HepG2 (cell line): ENCODE measurements at regions not wholly inside any gene's neighbourhood (a gene's known extent, or its start where the extent isn't known, plus 50 kb on each side); places are given as distances from the start of the nearest gene placed in this dataset.

Experiments
- ATAC-seq: fragments of 200-7000 bp; cut with Tn5 transposase; 3 replicates; pipeline ENCODE4 v1.9.1; 2020; ENCODE audit warnings: mild to moderate bottlenecking, moderate library complexity
- BruUV-seq: library from RNA; stranded (reverse); fragments of 400-500 nt; replicated peaks from 2 replicates; lab custom pipeline; 2021; lab: Mats Ljungman, UMichigan
- CTCF ChIA-PET: fragments of 300-600 bp; formaldehyde crosslinking; extraction: SDS; loops from one replicate; lab custom pipeline; 2021; ENCODE audit warnings: low total read pairs, inconsistent platforms, low intra/inter-chr PET ratio; lab: Yijun Ruan, JAX
- POLR2A ChIA-PET: fragments of 350-600 bp; sonication (Branson Sonifier 250); formaldehyde crosslinking; loops from one replicate; lab custom pipeline; 2020; ENCODE audit warnings: antibody characterized with exemption, inconsistent platforms; lab: Yijun Ruan, JAX
- DNase-seq: peaks from one replicate; pipeline ENCODE4 v3.0.0-alpha.2; 2015; ENCODE audit warnings: low spot score
- FAIRE-seq: peaks from 3 replicates; lab custom pipeline; 2011; peaks lifted over from hg19 to GRCh38; lab: Jason Lieb, UNC
- H2AFZ ChIP-seq: one replicate; pipeline ENCODE4 v1.6.1; 2011; ENCODE audit warnings: low read length, inconsistent platforms
- H3K27ac ChIP-seq: fragments of 300-600 bp; 3 replicates; pipeline ENCODE4 v1.8.0; 2011; ENCODE audit warnings: mixed run types, mild to moderate bottlenecking, mixed read lengths, low read length, inconsistent platforms; ENCODE audit not compliant: insufficient read depth; ENCODE audit errors: extremely low read length
- H3K27me3 ChIP-seq, 2 experiments: fragments of 200-600 bp in 1 of 2; 2 replicates in 1 of 2; 3 replicates in 1 of 2; pipeline versions ENCODE4 v1.6.0 to v1.8.0; 2011; ENCODE audit warnings: low read length in 2 of 2, mild to moderate bottlenecking in 2 of 2, moderate library complexity in 2 of 2, inconsistent platforms in 1 of 2; ENCODE audit not compliant: insufficient read depth in 2 of 2, control insufficient read depth in 1 of 2
- H3K36me3 ChIP-seq, 2 experiments: fragments of 200-600 bp in 1 of 2; replicated peaks in 1 of 2; 2 replicates in 1 of 2; 3 replicates in 1 of 2; pipeline versions ENCODE4 v1.5.1 to v1.8.0; 2011; ENCODE audit warnings: low read length in 2 of 2, inconsistent platforms in 1 of 2; ENCODE audit not compliant: insufficient read depth in 2 of 2, control insufficient read depth in 1 of 2
- H3K4me1 ChIP-seq: 2 replicates; pipeline ENCODE4 v1.5.1; 2012; ENCODE audit warnings: low read length, inconsistent platforms; ENCODE audit not compliant: insufficient read depth
- H3K4me2 ChIP-seq: 2 replicates; pipeline ENCODE4 v1.6.0; 2011; ENCODE audit warnings: low read depth, low read length, inconsistent platforms
- H3K4me3 ChIP-seq, 3 experiments: fragments of 200-600 bp in 1 of 3; sonication (generic), shearing (Covaris generic) in 1 of 3; replicated peaks in 1 of 3; 2 replicates each; pipeline ENCODE4 v1.5.1; 2011 to 2016; ENCODE audit warnings: low read length in 3 of 3, inconsistent platforms in 2 of 3, low read depth in 2 of 3, mild to moderate bottlenecking in 2 of 3, control low read depth in 1 of 3, mixed read lengths in 1 of 3; ENCODE audit not compliant: insufficient read depth in 1 of 3
- H3K79me2 ChIP-seq: one replicate; pipeline ENCODE4 v1.6.1; 2011; ENCODE audit warnings: low read length, inconsistent platforms; ENCODE audit not compliant: insufficient read depth
- H3K9ac ChIP-seq: 2 replicates; pipeline ENCODE4 v1.6.0; 2011; ENCODE audit warnings: mild to moderate bottlenecking, low read depth, low read length, inconsistent platforms; ENCODE audit not compliant: insufficient read depth
- H3K9me3 ChIP-seq: 2 replicates; pipeline ENCODE4 v1.5.1; 2012; ENCODE audit warnings: mild to moderate bottlenecking, low read length
- H4K20me1 ChIP-seq: 2 replicates; pipeline ENCODE4 v1.6.0; 2011; ENCODE audit warnings: inconsistent platforms, mild to moderate bottlenecking, low read length, moderate library complexity; ENCODE audit not compliant: insufficient read depth
- ATF7 ChIP-seq, 2 experiments: fragments of 450-650 bp in 1 of 2; sonication (generic) in 1 of 2; formaldehyde crosslinking in 1 of 2; IDR thresholded peaks; 2 replicates each; pipeline versions ENCODE4 v1.4.0 to v1.6.1; 2016 to 2020; ENCODE audit warnings: antibody characterized with exemption in 1 of 2, mild to moderate bottlenecking in 1 of 2, missing genetic modification reagents in 1 of 2
- CSRNP2 ChIP-seq: sonication (generic); formaldehyde crosslinking; conservative IDR thresholded peaks from 2 replicates; pipeline ENCODE4 v1.8.0; 2022; ENCODE audit warnings: low read depth, missing genetic modification reagents
- ETS1 ChIP-seq: sonication (generic); formaldehyde crosslinking; IDR thresholded peaks from 2 replicates; pipeline ENCODE4 v1.4.0; 2020; ENCODE audit warnings: missing genetic modification reagents
- HINFP ChIP-seq: sonication (generic); formaldehyde crosslinking; IDR thresholded peaks from 2 replicates; pipeline ENCODE4 v1.4.0; 2020; ENCODE audit warnings: low read depth, mild to moderate bottlenecking, missing genetic modification reagents
- HIVEP1 ChIP-seq: sonication (generic); formaldehyde crosslinking; IDR thresholded peaks from 2 replicates; pipeline ENCODE4 v1.4.0; 2020; ENCODE audit warnings: mild to moderate bottlenecking, missing genetic modification reagents
- HMG20B ChIP-seq: conservative IDR thresholded peaks from 2 replicates; pipeline ENCODE4 v1.6.1; 2016; ENCODE audit warnings: missing genetic modification reagents, missing compliant biosample characterization
- KMT2B ChIP-seq: IDR thresholded peaks from 2 replicates; pipeline ENCODE4 v1.6.1; 2016; ENCODE audit warnings: missing genetic modification reagents, missing compliant biosample characterization
- PHF20 ChIP-seq: sonication (generic); formaldehyde crosslinking; IDR thresholded peaks from 2 replicates; pipeline ENCODE4 v1.5.0; 2020; ENCODE audit warnings: mild to moderate bottlenecking, missing genetic modification reagents
- PITX1 ChIP-seq: sonication (generic); formaldehyde crosslinking; IDR thresholded peaks from 2 replicates; pipeline ENCODE4 v1.5.1; 2020; ENCODE audit warnings: mild to moderate bottlenecking, missing genetic modification reagents
- RNF2 ChIP-seq: fragments of 450-650 bp; conservative IDR thresholded peaks from 2 replicates; pipeline ENCODE4 v1.6.1; 2016; ENCODE audit warnings: low read depth
- SOX5 ChIP-seq: IDR thresholded peaks from 2 replicates; pipeline ENCODE4 v1.6.1; 2016; ENCODE audit warnings: borderline replicate concordance
- STAT5B ChIP-seq: sonication (generic); formaldehyde crosslinking; IDR thresholded peaks from 2 replicates; pipeline ENCODE4 v1.4.0; 2020; ENCODE audit warnings: missing genetic modification reagents
- ZBTB25 ChIP-seq: IDR thresholded peaks from 2 replicates; pipeline ENCODE4 v1.6.1; 2018; ENCODE audit warnings: missing genetic modification reagents
- ZKSCAN1 ChIP-seq: fragments of 150-350 bp; IDR thresholded peaks from 2 replicates; pipeline ENCODE4 v1.6.1; 2014; ENCODE audit warnings: low read length
- ZKSCAN8 ChIP-seq: IDR thresholded peaks from 2 replicates; pipeline ENCODE4 v1.6.1; 2016; ENCODE audit warnings: borderline replicate concordance, missing genetic modification reagents, missing compliant biosample characterization
- ZNF644 ChIP-seq: IDR thresholded peaks from 2 replicates; pipeline ENCODE4 v1.6.1; 2016; ENCODE audit warnings: low read depth
- ZNF703 ChIP-seq: sonication (generic); formaldehyde crosslinking; IDR thresholded peaks from 2 replicates; pipeline ENCODE4 v1.5.1; 2020; ENCODE audit warnings: missing genetic modification reagents, mild to moderate bottlenecking, moderate library complexity, borderline replicate concordance
- ZNF790 ChIP-seq: sonication (generic); formaldehyde crosslinking; IDR thresholded peaks from 2 replicates; pipeline ENCODE4 v1.8.0; 2022; ENCODE audit warnings: missing genetic modification reagents, mild to moderate bottlenecking, borderline replicate concordance
- in situ Hi-C: cut with HindIII; loops from 2 replicates; pipeline ENCODE4 v1.10.0; 2017; ENCODE audit warnings: low pct_unique_long_range_greater_than_20kb; ENCODE audit not compliant: extremely low pct_ligation_motif_present
- intact Hi-C: fragments of 100-400 bp; cut with micrococcal nuclease; formaldehyde crosslinking; loops from one replicate; pipeline ENCODE4 v1.10.0; 2022; ENCODE audit not compliant: unreplicated experiment

GRCh38 chr13:76750126-76750525 is 136.1 kb downstream of the KCTD12 start:
- POLR2A ChIA-PET: no interaction called here
- no peak overlapping the region for H3K27ac ChIP-seq

More at GRCh38 chr13:76750126-76750525, 136.1 kb downstream of the KCTD12 start:
- CTCF ChIA-PET: no interaction called here
- Histone ChIP-seq H3K4me1 (no peaks in the 10 kb centered on the region), H4K20me1 (no peaks in the 10 kb centered on the region), H3K4me3 (no peak overlapping the region), H3K79me2 (no peaks in the 10 kb centered on the region), H3K36me3 (no peaks in the 10 kb centered on the region), H3K9ac (no peak overlapping the region), H3K4me2 (no peak overlapping the region), H2AFZ (no peak overlapping the region), H3K27me3 (no peaks in the 10 kb centered on the region), H3K9me3 (no peaks in the 10 kb centered on the region)
- in situ Hi-C loops: no loop called here
- DNase-seq (no peak), ATAC-seq (no peak), FAIRE-seq (no peak)
- no TSS peak for BruUV-seq
- intact Hi-C loops: no loop called here
- TF ChIP-seq SOX5 (no peak), ETS1 (CRISPR knock-in tag) (no peak), HIVEP1 (CRISPR knock-in tag) (no peak), ZNF703 (CRISPR knock-in tag) (no peak), STAT5B (no peak), ZKSCAN8 (CRISPR knock-in tag) (no peak), ZNF790 (CRISPR knock-in tag) (no peak), HINFP (CRISPR knock-in tag) (no peak), RNF2 (no peak), PITX1 (CRISPR knock-in tag) (no peak), CSRNP2 (CRISPR knock-in tag) (no peak), PHF20 (no peak), ATF7 (IDR thresholded peaks at IDR 0.05) (no peak), ATF7 (CRISPR knock-in tag; IDR thresholded peaks at IDR 0.05) (no peak), HMG20B (no peak), KMT2B (CRISPR knock-in tag) (no peak), ZKSCAN1 (no peak), ZBTB25 (no peak), ZNF644 (CRISPR knock-in tag) (no peak)
